Transverse colon (tissue), 4 donors: ENCODE measurements at regions not wholly inside any gene's neighbourhood (a gene's known extent, or its start where the extent isn't known, plus 50 kb on each side); places are given as distances from the start of the nearest gene placed in this dataset.

Source experiments
- DNase-seq: peaks from one replicate; pipeline ENCODE4 v3.0.0-alpha.2; 2019
- H3K27ac ChIP-seq, 4 donors: fragments of 200-600 bp; sonication (generic); 2 replicates each; pipeline ENCODE4 v1.5.1; 2016 to 2018; ENCODE audit warnings: inconsistent platforms in 4 of 4
- H3K27me3 ChIP-seq: fragments of 200-600 bp; sonication (generic); 2 replicates; pipeline ENCODE4 v1.5.1; 2017; ENCODE audit warnings: inconsistent platforms
- H3K36me3 ChIP-seq, 4 donors: fragments of 200-600 bp; sonication (generic); 2 replicates each; pipeline ENCODE4 v1.5.1; 2017 to 2019; ENCODE audit warnings: inconsistent platforms in 4 of 4
- H3K4me1 ChIP-seq, 4 donors: fragments of 200-600 bp; sonication (generic); 2 replicates each; pipeline ENCODE4 v1.5.1; 2017 to 2020; ENCODE audit warnings: inconsistent platforms in 4 of 4
- H3K4me3 ChIP-seq, 4 donors: fragments of 200-600 bp; sonication (generic); 1 replicate in 1 of 4; 2 replicates in 3 of 4; pipeline versions ENCODE4 v1.5.1 to v1.6.1; 2017 to 2019; ENCODE audit warnings: inconsistent platforms in 4 of 4
- H3K9me3 ChIP-seq, 2 donors: fragments of 200-600 bp; sonication (generic); 2 replicates each; pipeline ENCODE4 v1.5.1; 2017 to 2019; ENCODE audit warnings: inconsistent platforms in 2 of 2
- EP300 ChIP-seq: sonication (generic); formaldehyde crosslinking; IDR thresholded peaks from one replicate; pipeline ENCODE4 v1.6.1; 2017; ENCODE audit warnings: antibody characterized with exemption, low read depth
- POLR2A ChIP-seq: fragments of 450-650 bp; IDR thresholded peaks from one replicate; pipeline ENCODE4 v1.6.1; 2016; ENCODE audit warnings: antibody characterized with exemption, mild to moderate bottlenecking, moderate library complexity
- POLR2AphosphoS5 ChIP-seq, 3 donors: sonication (generic); formaldehyde crosslinking; IDR thresholded peaks; one replicate each; pipeline ENCODE4 v1.6.1; 2016; ENCODE audit warnings: antibody characterized with exemption in 3 of 3
- WGBS, 2 donors: methylation state at CpG; one replicate each; pipeline ENCODE4 v1.1.5; 2018; ENCODE audit warnings: low coverage in 1 of 2; 5-methylcytosine and 5-hydroxymethylcytosine counted together
- in situ Hi-C, 4 donors: fragments of 200-750 bp; cut with MboI; loops; one replicate each; pipeline versions ENCODE4 v1.15.0 to v1.15.1; 2017; ENCODE audit warnings: low sequenced_read_pairs in 3 of 4, low pct_ligation_motif_present in 1 of 4, low pct_unique_long_range_greater_than_20kb in 1 of 4
- intact Hi-C: fragments of 100-400 bp; cut with DNase I; formaldehyde crosslinking; loops from one replicate; pipeline ENCODE4 v1.15.1; 2023; ENCODE audit warnings: low total_unique reads
- TF ChIP-seq, protein P1 (sequence below), 5 experiments: fragments of 200-600 bp in 3 of 5; fragments of 450-650 bp in 2 of 5; sonication (generic) in 3 of 5; IDR thresholded peaks; 1 replicate in 2 of 5; 2 replicates in 3 of 5; pipeline ENCODE4 v1.5.1; 2016 to 2017; ENCODE audit warnings: antibody characterized with exemption in 5 of 5, inconsistent platforms in 3 of 5, mild to moderate bottlenecking in 2 of 5, moderate library complexity in 1 of 5

DNA sequence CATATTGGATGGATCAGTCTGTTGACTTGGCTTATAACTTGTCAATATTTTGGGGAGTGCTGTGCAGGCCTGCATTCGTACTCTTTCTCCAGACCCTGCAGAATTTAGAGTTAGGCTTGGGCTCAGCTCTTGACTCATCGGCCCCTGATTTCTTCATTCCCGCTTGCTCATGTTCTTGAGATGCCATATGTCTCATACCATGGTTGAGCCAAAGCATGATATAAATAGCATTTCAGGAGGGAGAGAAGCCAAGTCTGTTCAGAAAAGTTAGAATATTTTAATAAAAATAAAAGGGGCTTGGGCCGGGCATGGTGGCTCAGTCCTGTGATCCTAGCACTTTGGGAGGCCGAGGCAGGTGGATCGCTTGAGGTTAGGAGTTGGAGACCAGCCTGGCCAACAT is 898.1 kb downstream of the TYW1 start:
- in situ Hi-C loops, result no loop called here
- WGBS, 2 donors, result 85 to 91% methylated on average over 6 of the region's 6 CpGs
- no peaks in the 10 kb centered on the region for H3K9me3 ChIP-seq

DNA sequence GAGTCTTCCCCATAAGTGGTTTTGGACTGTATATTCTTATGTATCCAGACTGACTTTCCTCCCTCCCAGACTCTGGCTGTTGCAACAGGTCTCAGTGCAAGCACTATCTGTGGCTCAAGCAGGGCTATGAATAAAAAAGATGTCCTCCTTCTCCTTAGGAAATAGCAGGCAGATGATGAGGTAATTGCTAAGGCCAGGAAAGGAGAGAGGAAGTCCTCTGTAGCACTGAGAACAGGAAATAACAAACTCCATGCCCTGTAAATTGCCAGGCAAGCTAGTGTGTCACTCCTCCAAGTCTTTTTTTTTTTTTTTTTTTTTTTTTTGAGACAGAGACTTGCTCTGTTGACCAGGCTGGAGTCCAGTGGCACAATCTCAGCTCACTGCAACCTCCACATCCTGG is 900.1 kb downstream of the TYW1 start:
- Histone ChIP-seq H3K27me3 (no peaks in the 10 kb centered on the region), H3K9me3 (no peaks in the 10 kb centered on the region), H3K27ac (no peak overlapping the region), H3K4me1 (no peaks in the 10 kb centered on the region), H3K36me3 (no peaks in the 10 kb centered on the region), H3K4me3 (no peak overlapping the region)
- no peak for DNase-seq
- intact Hi-C loops, result no loop called here
- TF ChIP-seq, protein P1, sequence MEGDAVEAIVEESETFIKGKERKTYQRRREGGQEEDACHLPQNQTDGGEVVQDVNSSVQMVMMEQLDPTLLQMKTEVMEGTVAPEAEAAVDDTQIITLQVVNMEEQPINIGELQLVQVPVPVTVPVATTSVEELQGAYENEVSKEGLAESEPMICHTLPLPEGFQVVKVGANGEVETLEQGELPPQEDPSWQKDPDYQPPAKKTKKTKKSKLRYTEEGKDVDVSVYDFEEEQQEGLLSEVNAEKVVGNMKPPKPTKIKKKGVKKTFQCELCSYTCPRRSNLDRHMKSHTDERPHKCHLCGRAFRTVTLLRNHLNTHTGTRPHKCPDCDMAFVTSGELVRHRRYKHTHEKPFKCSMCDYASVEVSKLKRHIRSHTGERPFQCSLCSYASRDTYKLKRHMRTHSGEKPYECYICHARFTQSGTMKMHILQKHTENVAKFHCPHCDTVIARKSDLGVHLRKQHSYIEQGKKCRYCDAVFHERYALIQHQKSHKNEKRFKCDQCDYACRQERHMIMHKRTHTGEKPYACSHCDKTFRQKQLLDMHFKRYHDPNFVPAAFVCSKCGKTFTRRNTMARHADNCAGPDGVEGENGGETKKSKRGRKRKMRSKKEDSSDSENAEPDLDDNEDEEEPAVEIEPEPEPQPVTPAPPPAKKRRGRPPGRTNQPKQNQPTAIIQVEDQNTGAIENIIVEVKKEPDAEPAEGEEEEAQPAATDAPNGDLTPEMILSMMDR (IDR thresholded peaks at IDR 0.05), result no peak
- TF ChIP-seq POLR2AphosphoS5 (IDR thresholded peaks at IDR 0.05), result no peak
- no peak for TF ChIP-seq POLR2A
- TF ChIP-seq EP300, result no peak
- in situ Hi-C loops, result no loop called here

More for the DNA sequence above, 898.1 kb downstream of the TYW1 start:
- Histone ChIP-seq H3K4me1 (no peaks in the 10 kb centered on the region), H3K27ac (no peak overlapping the region), H3K4me3 (no peak overlapping the region), H3K27me3 (no peaks in the 10 kb centered on the region), H3K36me3 (no peaks in the 10 kb centered on the region)
- TF ChIP-seq EP300 (no peak), POLR2AphosphoS5 (IDR thresholded peaks at IDR 0.05) (no peak), POLR2A (no peak)
- TF ChIP-seq, protein P1 (IDR thresholded peaks at IDR 0.05), result no peak
- intact Hi-C loops, result no loop called here
- no peak for DNase-seq

DNA sequence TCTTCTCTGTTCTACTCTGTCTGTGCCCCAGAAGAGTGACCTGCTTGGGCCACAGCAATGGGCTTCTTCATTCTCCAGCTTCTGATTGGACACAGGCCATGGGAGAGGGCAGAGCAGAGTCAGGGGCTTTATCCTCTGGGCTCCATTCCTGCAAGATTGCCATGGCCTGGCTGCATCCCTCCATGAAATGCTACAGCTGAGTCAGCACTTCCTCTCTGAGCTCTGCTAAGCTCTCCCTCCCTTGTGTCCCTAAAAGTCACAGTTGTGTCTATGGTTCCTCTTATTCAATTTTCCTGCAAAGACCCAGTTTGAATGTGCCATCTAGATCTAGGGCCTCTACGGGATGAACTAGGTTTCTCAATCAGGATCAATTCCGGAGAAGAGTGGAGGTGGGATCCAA is 903.8 kb downstream of the TYW1 start:
- intact Hi-C loops, result no loop called here
- no peaks in the 10 kb centered on the region for H3K4me1 ChIP-seq
- H3K4me3 ChIP-seq, result no peak overlapping the region
- in situ Hi-C loops, result no loop called here
- 91% methylated on average over 2 of the region's 2 CpGs; no CpG with 5 or more reads in 1 of the 2 donors for WGBS, 2 donors
- no peak for DNase-seq
- TF ChIP-seq, protein P1 (IDR thresholded peaks at IDR 0.05), result no peak
- TF ChIP-seq EP300 (no peak), POLR2A (no peak), POLR2AphosphoS5 (IDR thresholded peaks at IDR 0.05) (no peak)
- no peak overlapping the region for H3K27ac ChIP-seq
- H3K9me3 ChIP-seq, result no peaks in the 10 kb centered on the region
- H3K36me3 ChIP-seq, result no peaks in the 10 kb centered on the region
- H3K27me3 ChIP-seq, result no peaks in the 10 kb centered on the region

DNA sequence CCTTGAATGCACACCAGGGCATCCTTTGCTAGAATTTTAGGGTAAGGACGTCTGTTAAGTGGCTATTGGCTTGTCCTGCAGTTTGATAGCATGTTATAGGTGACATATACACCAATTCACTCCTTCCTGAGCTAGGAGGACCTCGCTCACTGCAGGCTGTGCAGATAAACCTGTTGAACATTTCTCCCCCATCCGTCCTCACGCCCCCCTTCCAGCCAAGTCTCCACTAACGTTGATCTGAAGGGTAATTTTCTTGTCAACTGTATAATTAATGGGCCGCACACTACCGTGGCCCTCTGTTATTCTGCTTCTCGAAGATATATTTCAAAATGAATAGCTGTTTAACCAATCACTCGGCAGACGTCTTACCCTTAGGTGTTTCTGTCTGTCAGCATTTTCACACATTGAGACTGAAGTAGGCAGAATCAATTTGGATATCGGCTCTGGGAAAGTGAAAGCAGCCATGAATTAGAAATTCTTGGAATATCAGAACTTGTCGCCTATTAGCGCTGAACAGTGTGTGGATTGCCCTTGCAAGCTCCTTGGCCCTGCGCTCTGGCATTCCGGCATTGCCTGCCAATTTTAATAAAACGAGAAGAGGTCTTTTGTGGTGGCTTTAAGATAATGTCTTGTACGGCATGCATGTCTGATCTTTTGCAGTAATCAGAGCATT is 905.3 kb downstream of the TYW1 start:
- in situ Hi-C loops (no loop called here), intact Hi-C loops (no loop called here)
- no peaks in the 10 kb centered on the region for H3K36me3 ChIP-seq
- H3K9me3 ChIP-seq, result no peaks in the 10 kb centered on the region
- H3K27me3 ChIP-seq, result no peaks in the 10 kb centered on the region
- no peak overlapping the region for H3K27ac ChIP-seq
- 75 to 89% methylated on average over 3 to 17 of the region's 17 CpGs for WGBS, 2 donors
- no peaks in the 10 kb centered on the region for H3K4me1 ChIP-seq
- DNase-seq, result no peak
- no peak overlapping the region for H3K4me3 ChIP-seq
- TF ChIP-seq, protein P1 (IDR thresholded peaks at IDR 0.05), result no peak
- no peak for TF ChIP-seq EP300
- no peak for TF ChIP-seq POLR2A
- no peak for TF ChIP-seq POLR2AphosphoS5 (IDR thresholded peaks at IDR 0.05)
